Glomerular endothelial cell (primary cell): ENCODE measurements at regions not wholly inside any gene's neighbourhood (a gene's known extent, or its start where the extent isn't known, plus 50 kb on each side); places are given as distances from the start of the nearest gene placed in this dataset.
"Not testable (repeated sequence)": the region's sequence is repeated elsewhere in the genome, so short reads cannot be mapped to it uniquely, and the experiment has no call there.

Experiments used
- DNase-seq: peaks from one replicate; pipeline ENCODE4 v3.0.0-alpha.2; 2011; ENCODE audit warnings: low read depth, low spot score; ENCODE audit errors: extremely low read depth

- DNase-seq = no peak
These were observed 105.1 kb upstream of the BCL6 start for GRCh38 chr3:187850258-187850921.

GRCh38 chr3:187852842-187853730 lies 107.8 kb upstream of the BCL6 start:
- DNase-seq = no peak

- no peak for DNase-seq
These were observed 109.9 kb upstream of the BCL6 start for GRCh38 chr3:187855131-187855530.

GRCh38 chr3:187856555-187856954 lies 111.3 kb upstream of the BCL6 start:
- DNase-seq = no peak

GRCh38 chr3:187858041-187858440 lies 112.8 kb upstream of the BCL6 start:
- DNase-seq = no peak

- no peak for DNase-seq
These were observed 113.4 kb upstream of the BCL6 start for GRCh38 chr3:187858711-187859110.

GRCh38 chr3:187862701-187863277 lies 117.5 kb upstream of the BCL6 start:
- DNase-seq = not testable (repeated sequence)

- no peak for DNase-seq
These were observed 125.3 kb upstream of the BCL6 start for GRCh38 chr3:187870360-187871203.

- DNase-seq = no peak
These were observed 125.9 kb upstream of the BCL6 start for GRCh38 chr3:187871204-187871591.

- no peak for DNase-seq
These were observed 126.6 kb upstream of the BCL6 start for GRCh38 chr3:187871848-187872247.

GRCh38 chr3:187873843-187874242 lies 128.6 kb upstream of the BCL6 start:
- DNase-seq = no peak

- no peak for DNase-seq
These were observed 130.6 kb upstream of the BCL6 start for GRCh38 chr3:187875863-187876262.

GRCh38 chr3:187878772-187879518 lies 133.7 kb upstream of the BCL6 start:
- DNase-seq = no peak

- no peak for DNase-seq
These were observed 135.2 kb upstream of the BCL6 start for GRCh38 chr3:187880441-187880840.

GRCh38 chr3:187880851-187881250 lies 135.6 kb upstream of the BCL6 start:
- DNase-seq = no peak

GRCh38 chr3:187888701-187889100 lies 143.4 kb upstream of the BCL6 start:
- DNase-seq = no peak

- DNase-seq = no peak
These were observed 143.8 kb upstream of the BCL6 start for GRCh38 chr3:187889106-187889505.

- DNase-seq = no peak
These were observed 144.5 kb upstream of the BCL6 start for GRCh38 chr3:187889601-187890404.

GRCh38 chr3:187890405-187890752 lies 145.1 kb upstream of the BCL6 start:
- not testable (repeated sequence) for DNase-seq
